NCI-H2227 (cell line): ENCODE measurements at regions not wholly inside any gene's neighbourhood (a gene's known extent, or its start where the extent isn't known, plus 50 kb on each side); places are given as distances from the start of the nearest gene placed in this dataset.
"Not testable (repeated sequence)": the region's sequence is repeated elsewhere in the genome, so short reads cannot be mapped to it uniquely, and the experiment has no call there.

Experiments used
- DNase-seq: peaks from one replicate; lab custom pipeline; 2025; ENCODE audit not compliant: unreplicated experiment; lab: John Stamatoyannopoulos, UW

DNA sequence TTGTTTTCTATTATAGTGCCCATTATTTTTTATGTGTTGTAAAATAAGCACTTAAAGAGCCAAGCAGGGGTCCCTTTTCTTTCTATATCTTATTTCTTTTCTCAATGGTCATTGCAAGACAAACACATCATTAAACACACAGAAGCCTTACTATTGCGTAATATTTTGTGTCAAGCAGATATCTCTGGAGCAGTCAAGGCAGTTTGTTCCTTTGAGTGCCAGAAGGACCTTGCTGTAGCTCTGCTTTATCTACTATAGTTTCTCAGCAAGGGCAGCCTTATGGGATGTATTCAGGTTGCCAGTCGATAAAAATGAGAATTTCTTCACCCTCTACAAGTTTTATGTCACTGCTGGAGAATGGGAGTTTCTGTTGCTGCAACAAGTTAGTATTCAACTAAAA, 319.3 kb downstream of the TDRD3 start:
- DNase-seq = no peak

DNA sequence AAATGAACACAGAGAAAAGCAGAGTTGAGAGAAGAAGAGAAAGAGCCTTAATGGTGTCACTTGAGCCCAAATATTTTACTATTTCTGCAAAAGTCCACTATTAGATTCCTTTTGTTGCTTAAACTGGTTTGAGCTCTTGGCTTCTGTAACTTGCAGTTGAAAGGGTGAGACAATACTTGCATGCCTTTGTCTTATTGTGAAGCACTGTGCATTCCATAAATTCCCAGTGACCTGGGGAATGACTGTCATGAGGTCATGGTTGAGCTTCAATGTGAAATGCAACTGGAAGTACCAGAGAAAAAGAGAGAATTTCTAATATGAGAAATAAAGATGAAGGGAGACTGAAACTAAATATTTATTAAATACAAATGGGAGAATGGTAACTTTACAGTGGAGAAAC, 310.9 kb downstream of the TDRD3 start:
- DNase-seq = no peak

DNA sequence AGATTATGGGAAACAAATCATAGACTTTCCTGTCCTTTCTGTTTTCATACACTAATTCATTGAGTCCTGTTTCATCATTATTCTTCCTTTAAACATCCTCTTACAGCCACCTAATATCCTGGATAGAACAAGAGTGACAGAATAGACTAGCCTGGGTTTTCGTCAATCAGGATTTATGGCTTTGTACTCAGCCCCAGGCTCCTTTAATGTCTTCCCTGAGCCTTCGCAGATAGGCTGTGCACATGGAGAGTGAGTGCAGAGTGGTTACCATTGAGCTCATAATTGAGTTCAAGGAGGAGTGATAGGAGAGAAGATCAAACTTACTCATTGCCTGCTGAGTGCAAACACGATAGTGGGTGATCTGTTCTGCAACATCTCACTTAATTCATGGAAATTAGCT, 304.9 kb downstream of the TDRD3 start:
- DNase-seq = no peak

DNA sequence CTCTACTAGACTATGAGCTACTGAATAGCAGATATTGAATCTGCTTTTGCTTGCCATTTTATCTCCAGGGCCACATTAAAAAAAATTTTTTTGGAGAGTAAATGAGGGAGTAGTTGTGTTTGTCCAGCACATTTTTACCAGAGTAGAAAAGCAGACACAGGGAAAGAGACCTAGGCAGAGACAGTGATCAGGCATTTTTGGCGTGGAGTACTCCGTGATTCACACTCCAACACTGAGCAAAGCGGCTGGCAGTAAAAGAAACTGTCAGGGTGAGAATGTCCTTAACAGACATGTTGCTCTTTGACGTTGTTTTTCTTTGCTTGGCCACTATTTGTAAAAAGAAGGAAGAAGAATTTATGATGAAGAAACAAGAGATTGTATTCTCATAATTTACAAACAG, 304.0 kb downstream of the TDRD3 start:
- no peak for DNase-seq

DNA sequence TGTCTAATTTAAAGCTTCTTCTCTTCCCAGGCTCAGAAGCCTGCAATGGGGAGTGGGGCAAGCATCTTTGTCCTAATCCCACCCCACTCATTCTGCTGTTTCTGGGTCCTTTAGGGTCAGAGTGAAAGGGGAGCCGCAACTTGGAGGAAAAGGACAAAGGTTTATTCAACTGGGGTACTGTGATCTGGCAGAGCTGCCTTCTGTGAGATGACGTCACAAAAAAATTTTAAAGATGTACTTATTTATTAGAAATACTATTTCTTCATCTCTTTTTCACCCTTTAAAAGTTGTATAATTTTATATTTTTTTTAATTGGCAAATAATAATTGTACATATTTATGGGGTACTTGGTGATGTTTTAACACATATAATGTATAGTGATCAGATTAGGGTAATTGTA, 302.6 kb downstream of the TDRD3 start:
- DNase-seq = no peak

DNA sequence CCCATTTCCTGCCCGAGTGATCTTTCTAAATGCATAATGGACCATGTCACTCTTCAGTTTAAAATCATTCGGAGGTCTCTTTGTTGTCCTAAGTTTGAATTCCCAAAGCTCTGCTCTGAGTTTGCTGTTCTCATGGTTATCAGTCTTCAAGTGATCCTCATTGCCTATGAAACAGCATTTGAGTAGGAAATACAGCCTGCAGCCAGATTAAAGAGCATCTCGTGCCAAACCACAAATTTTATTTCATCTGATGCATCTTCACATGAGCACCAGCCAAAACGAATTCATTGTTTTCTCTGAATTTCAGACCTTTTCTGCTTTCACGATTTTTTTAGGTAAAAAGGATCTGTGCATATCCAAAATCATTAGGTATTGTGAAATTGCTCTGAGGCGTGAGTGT, 299.6 kb downstream of the TDRD3 start:
- DNase-seq = no peak

DNA sequence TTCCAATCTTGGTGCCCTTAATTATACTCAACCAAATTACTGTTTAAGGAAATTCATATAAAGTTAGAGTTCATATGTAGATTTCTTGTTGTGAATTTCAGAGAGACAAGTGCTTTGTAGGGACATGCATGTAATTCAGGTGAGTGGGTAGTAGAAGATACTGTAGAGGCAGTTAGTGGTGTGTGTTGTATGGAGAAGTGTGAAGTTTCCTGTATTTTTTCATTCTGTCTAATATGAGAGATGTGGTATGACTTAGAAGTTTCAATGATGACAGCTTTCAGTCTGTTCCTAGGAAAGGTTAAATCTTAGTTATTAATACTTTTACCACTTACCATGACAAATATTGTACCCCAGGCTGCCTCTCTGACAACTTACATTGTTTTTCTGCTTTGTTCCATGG, 294.2 kb downstream of the TDRD3 start:
- no peak for DNase-seq

DNA sequence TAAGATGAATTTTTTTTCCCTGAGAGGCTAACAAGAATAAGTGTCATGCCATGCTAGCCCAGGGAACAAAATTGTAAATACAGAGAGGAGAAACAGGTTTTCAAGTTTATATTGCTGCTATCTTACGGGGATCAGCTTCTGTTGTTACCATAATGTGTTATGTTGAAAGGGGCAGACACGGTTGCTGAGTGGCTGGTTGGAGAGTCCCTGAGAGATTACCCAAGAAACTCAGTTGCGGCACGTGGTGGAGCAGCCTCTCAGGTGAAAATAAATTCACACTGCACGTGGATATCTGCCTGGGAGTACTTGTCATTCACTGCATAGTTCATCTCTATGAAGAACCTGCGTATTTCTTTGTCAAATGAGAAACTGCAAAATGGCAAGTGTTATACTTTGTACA, 293.6 kb downstream of the TDRD3 start:
- no peak for DNase-seq

DNA sequence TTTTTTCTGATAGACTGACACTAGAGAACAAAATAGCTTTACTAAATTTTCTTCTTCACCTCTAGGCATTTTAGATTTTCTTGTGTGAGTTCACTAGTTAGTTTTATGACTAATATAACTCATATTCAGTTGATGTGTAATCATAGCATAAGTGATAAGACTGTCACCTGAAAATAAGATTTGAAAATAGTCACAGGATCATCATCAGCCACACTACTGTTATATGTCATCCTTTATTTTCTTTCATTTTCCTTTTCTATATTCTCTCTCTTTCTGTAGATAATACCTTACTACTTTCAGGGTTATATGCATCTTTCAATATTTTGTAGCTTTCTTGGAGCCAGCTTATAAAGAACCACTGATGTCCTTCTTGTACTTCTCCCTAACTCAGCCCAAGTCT, 292.6 kb downstream of the TDRD3 start:
- no peak for DNase-seq

DNA sequence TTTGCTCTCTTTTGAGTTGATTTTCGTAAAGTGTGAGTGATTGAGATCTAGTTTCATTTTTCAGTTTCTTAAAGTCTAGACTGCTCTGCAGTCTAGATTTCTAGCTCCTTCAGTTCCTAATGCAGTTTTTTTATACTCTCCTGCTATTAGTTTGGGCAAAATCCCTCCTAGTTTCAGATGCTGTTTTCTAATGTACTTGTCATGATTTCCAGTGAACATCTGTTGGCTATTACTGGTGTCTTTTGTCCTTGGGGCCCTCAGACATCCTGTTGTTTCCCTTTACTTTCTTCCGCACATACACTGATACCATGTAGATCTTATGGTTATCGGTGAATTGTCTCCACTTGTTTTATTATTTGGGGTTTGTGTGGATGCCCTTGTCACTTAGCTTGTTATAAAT, 292.1 kb downstream of the TDRD3 start:
- no peak for DNase-seq

DNA sequence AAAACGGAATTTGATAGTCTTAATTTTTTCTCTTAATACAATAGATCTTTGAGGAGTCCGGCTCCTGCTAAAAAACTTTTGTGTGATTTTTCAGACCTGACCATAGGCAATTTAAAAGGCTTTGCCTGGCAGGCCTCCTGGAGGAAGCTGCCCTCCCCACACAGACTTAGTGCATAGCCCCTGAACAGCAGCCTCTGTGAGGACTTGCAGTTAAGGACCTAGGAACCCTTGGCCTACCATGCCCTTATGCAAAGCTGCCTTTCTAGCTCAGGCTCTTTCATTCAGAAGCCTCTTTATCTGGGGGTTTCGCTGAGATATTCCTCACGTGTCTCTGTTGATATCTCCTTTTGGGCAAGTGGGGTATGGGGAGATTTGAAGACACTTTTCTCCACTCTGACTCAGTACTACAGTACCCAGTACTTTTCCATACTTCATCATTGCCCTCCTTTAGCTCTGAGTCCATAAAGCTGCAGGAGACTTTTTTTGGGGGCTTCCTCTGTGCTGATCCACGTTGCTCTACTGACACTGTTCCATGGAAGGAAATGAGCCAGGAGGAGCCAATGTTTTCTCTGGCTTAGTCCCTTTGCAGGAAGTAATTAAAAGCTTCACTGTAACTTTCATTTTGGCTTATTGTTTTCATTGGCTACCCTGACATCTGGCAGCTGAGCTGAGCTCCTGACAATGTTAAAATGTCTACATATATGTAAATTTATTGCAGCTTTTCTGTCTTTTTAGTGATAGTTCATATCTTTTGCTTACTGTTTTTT, 283.1 kb downstream of the TDRD3 start:
- no peak for DNase-seq

DNA sequence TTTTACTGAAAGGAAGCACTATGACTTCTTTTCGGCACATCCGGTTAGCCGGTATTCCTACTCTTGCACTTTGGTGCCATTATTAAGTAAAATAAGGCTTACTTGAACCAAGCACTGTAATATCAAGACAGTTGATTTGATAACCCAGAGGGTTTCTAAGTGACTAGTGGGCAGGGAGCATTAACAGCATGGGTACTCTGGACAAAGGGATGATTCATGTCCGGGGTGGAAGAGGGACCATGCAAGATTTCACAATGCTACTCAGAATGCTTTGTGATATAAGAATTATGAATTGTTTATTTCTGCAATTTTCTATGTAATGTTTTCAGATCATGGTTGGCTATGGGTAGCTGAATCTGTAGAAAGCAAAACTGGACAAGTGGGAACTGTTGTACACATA, 282.1 kb downstream of the TDRD3 start:
- no peak for DNase-seq

DNA sequence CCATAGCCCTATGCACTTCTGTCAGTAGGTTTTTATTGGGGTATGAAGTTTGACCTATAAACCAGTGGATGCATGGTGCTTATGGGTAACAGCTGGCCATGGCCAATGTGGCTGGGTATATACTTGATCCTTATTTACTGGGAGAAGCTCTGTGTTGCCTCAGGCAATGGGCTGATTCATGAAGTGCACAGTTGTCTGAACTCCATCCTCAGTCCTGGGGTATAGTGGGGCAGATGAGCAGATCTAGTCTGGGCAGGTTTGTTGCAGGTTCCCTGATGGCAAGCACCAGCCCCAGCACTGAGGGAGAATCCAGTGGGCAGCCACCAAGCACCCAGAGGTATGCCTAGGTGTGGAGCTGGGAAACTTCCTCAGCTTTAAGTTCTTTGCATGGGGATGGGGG, 274.4 kb downstream of the TDRD3 start:
- no peak for DNase-seq

DNA sequence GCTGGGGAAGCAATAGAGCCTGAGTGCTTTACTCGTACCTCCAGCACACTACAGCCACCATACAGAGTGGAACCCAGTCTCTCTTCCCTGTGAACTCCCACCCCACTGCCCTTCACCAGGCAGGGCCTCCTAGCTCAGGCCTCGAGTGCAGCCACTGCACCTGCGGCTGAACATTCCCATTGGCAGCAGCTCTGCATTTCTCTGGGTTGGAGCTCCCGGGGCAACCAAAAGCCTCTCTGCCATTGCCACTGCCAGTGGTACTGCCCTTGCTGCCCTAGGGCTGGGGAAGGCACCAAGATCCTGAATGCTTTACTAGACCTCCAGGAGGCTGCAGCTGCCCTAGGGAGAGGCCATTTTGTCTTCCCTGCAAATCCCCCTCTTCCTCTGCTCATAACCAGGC, 266.8 kb downstream of the TDRD3 start:
- no peak for DNase-seq

DNA sequence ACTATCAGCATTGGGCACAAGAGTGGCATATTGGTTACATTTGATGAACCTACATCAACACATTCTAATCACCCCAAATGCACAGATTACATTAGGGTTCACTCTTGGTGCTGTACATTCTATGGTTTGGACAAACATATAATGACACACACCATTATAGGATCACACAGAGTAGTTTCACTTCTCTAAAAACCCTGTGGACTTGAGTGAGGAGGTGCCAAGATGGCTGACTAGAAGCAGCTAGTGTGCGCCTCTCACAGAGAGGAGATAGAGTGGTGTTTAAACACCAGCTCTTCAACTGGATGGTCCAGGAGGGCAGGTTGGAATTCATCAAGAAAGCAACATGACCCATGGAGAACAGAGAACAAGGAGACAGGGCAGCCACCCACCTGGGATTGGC, 265.6 kb downstream of the TDRD3 start:
- no peak for DNase-seq

DNA sequence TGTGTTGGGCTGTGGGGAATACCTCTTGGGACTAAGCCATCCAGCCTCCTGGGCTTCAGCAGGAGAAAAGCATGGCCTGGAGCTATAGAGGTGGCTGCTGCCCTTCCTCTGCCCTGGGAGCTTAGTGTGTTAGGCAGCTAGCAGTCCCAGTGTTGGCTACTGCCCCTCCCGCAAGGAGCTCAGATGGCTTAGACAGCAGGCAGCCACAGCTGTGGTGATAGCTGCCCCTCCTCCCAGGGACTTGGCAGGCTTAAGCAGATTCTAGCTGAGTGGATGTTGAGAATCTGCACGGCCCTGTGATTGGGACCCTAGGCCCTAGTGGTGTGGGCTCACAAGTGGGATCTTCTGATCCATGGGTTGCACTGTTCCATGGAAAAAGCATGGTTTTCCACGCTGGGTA, 264.5 kb downstream of the TDRD3 start:
- no peak for DNase-seq

DNA sequence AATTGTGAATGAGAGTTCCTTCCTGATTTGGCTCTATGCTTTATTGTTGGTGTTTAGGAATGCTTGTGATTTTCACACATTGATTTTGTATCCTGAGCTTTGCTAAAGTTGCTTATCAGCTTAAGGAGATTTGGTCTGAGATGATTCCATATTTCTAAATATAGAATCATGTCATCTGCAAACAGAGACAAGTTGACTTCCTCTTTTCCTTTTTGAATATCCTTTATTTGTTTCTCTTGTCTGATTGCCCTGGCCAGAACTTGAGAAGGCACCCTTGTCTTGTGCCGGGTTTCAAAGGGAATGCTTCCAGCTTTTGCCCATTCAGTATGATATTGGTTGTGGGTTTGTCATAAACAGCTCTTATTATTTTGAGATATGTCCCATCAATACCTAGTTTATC, 260.6 kb downstream of the TDRD3 start:
- DNase-seq = not testable (repeated sequence)

DNA sequence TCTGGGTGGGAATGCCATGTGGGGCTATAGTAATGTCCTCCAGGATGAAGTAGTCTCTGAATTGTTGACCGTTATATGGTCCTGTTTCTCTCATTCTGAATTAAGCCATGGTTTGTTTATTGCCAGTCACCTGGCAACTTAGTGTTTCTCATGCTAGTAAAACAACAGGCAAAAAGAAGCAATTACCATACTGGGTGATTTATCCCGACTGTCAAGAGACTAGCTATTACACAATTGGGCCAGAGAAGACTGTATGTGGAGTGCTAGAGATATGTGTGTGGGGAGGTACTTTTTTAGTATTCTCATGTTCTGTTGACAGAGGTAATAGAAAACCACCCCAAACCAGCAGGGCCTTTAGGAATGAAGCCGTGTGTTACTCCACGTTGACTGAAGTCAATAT, 258.2 kb downstream of the TDRD3 start:
- no peak for DNase-seq

DNA sequence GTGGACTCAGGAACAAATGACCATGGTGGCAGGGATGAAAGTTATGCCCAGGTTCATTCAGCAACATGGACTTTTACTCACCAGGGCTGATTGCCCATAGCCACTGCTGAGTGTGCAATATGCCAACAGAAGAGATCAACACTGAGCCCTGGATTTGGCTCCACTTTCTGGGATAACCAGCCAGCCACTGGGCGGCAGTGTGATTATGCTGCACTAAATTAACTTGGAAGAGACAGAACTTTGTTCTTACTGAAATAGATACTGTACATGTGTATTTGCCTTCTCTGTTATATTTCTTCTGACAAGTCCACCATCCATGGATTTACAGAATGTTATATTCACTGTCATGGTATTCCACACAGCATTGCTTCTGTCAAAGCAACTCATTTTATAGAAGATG, 257.4 kb downstream of the TDRD3 start:
- peak; percentile 1 for DNase-seq

DNA sequence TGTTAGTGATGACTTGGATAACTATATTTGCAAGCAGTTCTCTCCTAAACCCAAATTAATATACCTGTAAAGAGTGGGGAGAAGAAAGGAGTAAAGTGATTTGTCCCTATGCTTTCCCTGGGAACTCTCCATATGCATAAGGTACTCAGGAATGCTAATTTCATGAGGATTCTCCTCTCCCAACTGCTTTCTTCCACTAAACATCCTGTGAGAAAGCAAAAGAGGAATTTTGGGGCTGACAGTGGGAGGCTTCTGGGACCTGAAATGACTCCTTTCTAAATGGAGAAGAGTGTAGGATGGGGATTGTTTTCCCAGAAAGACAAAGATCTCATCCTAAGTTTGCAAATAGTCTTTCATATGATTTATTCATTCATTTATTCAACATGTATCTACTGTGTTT, 250.5 kb downstream of the TDRD3 start:
- no peak for DNase-seq

DNA sequence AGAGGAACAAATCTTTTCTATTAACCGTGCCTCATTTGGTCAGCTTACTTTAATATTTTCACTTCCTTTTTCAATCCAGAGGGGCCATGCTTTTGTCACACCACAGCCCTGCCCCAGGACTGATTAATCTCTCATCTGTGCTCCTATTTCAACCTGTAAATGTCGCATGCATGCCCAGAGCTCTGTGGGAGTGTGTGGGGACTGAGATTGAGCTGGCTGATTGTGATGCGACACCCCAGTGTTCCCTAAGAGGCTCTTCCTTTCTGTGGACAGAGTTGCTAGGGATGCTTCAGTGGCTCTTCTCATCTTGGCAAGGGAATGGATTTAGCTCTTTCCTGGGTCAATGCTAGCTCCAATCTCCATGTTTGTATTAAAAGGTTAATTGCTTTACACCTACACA, 249.6 kb downstream of the TDRD3 start:
- DNase-seq = no peak

DNA sequence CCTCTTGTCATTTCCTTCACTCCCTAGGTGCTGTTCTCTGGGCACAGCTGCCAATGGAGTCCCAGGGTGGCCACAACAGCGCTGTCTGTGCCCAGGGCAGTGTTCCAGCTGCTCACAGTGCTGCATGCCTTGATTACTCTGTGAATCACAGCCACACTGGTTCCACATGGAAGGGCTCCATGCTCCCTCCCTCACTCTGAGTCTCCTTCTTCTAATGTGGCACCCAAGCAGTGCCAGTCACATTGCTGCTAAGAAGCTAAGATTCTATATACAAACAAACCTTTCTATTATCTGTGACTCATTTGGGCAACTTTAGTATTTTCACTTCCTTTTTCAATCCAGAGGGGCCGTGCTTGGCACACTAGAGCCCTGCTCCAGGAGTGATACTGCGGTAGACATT, 248.7 kb downstream of the TDRD3 start:
- no peak for DNase-seq

DNA sequence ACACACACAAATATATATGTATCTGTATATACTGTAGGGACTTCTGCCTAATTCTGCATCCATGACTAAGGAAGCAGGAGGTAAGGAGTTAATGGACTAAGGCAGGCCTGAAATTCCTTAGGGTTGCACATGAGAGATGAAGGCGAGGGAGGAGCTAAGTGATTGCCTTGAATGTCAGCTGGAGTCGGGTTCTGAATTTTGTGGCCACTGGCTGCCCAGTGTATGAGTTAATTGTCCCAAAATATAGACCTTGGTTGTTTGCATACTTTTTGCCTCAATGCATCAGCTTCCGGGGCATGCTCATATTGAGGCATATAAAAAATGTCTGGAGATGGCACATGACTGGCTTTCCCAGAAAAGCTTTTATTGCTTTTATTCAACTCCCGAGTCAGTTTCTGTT, 245.5 kb downstream of the TDRD3 start:
- DNase-seq = no peak

DNA sequence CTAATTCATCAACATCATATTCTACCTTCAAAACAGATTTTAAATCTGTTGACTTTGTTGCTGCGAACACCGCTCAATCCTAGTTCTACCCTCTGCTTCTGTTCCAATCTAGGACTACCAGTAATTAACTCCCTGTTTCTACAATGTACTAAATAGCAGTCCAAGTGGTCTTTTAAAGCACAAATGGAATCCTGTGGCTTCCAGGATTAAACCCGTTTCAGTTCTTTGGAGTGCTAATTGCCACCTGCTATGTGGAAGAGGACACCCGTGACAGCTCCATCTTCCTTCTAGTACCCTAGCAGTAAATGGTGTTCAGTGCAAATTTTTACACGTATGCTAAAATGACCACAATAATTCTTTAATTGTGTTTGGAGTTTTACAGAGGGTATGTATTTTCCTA, 232.1 kb downstream of the TDRD3 start:
- DNase-seq = no peak
